IPS-18a (cell line): ENCODE measurements at regions not wholly inside any gene's neighbourhood (a gene's known extent, or its start where the extent isn't known, plus 50 kb on each side); places are given as distances from the start of the nearest gene placed in this dataset.

Experiments used
- H3K27ac ChIP-seq: one replicate; pipeline ENCODE4 v1.5.1; 2013; ENCODE audit warnings: low read length
- H3K27me3 ChIP-seq: one replicate; pipeline ENCODE4 v1.6.1; 2013; ENCODE audit warnings: mild to moderate bottlenecking, low read length; ENCODE audit not compliant: control insufficient read depth, insufficient read depth
- H3K36me3 ChIP-seq: one replicate; pipeline ENCODE4 v1.6.1; 2013; ENCODE audit warnings: low read depth, low read length; ENCODE audit not compliant: control insufficient read depth
- H3K4me1 ChIP-seq: one replicate; pipeline ENCODE4 v1.6.1; 2013; ENCODE audit warnings: low read depth, low read length; ENCODE audit not compliant: control insufficient read depth
- H3K4me3 ChIP-seq: one replicate; pipeline ENCODE4 v1.5.1; 2013; ENCODE audit warnings: low read length
- H3K9ac ChIP-seq: one replicate; pipeline ENCODE4 v1.6.1; 2013; ENCODE audit warnings: mild to moderate bottlenecking, low read length, moderate library complexity
- H3K9me3 ChIP-seq: one replicate; pipeline ENCODE4 v1.6.1; 2013; ENCODE audit warnings: low read depth, low read length; ENCODE audit not compliant: control insufficient read depth

DNA sequence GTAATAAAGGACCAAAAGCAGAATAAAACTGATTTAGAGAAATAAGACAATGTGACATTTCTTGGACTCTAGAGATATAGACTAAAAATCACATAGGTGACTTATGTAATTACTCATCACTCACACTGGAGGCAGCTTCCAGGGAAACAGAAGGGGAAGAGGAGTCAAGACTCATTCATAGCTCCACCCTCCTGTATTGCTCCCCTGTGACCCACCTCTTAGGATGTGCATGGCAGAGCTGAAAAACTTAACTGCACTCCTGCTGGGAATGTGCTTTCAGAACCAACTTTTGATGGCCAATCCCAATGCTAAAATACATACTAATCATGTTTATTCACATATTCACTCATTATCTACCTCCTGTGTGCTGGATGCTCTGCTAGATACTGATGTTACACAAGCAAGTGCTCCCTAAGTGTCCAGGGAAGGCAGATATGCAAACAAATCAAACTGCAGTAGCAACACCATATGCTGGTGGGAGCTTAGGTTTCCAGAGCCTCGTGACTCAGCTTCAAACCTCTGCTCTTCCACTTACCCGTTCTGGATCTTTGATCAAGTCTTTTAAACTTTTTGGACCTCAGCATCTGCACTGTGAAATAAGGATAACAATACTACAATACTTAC lies 316.1 kb downstream of the GALC start:
- H3K9me3 ChIP-seq = no peaks in the 10 kb centered on the region

DNA sequence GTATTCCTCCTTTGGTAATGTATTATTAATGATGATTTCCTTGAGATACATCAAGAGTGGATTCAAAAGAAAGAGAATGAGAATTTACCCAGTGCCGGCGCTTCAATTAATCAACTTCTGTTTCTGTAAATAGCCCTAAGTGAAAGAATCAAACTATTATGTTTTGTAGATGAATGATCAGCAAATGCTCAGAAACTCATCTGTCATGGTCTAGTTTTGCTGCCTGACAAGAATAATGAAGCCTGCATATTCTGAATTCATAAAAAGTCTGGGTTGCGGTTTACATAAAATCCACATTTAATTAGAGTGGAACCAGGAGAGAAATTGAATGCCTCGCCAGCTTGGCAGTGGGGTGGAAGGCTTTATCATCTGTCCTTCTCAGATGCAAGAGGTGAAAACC lies 325.3 kb downstream of the GALC start:
- Histone ChIP-seq H3K27me3 (no peaks in the 10 kb centered on the region), H3K9me3 (no peaks in the 10 kb centered on the region), H3K4me1 (no peaks in the 10 kb centered on the region), H3K4me3 (no peak overlapping the region), H3K27ac (no peak overlapping the region), H3K9ac (no peak overlapping the region), H3K36me3 (no peaks in the 10 kb centered on the region)

More for the DNA sequence above, 316.1 kb downstream of the GALC start:
- no peaks in the 10 kb centered on the region for H3K27me3 ChIP-seq
- no peak overlapping the region for H3K4me3 ChIP-seq
- H3K9ac ChIP-seq = no peak overlapping the region
- H3K4me1 ChIP-seq = no peaks in the 10 kb centered on the region
- H3K36me3 ChIP-seq = no peaks in the 10 kb centered on the region
- H3K27ac ChIP-seq = no peak overlapping the region

DNA sequence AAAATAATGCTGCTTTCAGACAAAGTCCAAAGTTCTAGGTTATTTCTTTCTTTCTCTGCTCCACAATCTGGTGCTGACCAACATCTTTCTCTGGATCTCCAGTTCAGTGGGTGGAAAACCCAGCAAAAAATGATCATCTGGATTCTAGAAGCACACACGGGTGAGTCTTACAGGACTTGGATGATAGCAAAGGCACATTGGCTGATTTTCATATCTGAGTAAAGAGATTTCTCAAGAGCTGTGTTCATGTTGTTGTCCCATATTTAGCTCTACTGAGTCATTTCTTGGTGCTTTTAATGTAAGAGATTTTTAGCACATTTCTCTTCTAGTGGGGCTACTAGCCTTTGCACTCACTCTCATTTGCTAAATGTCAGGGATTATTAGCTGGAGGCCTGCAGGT lies 336.7 kb downstream of the GALC start:
- no peaks in the 10 kb centered on the region for H3K9me3 ChIP-seq
- no peaks in the 10 kb centered on the region for H3K36me3 ChIP-seq
- no peak overlapping the region for H3K9ac ChIP-seq
- H3K27ac ChIP-seq = no peak overlapping the region
- no peaks in the 10 kb centered on the region for H3K4me1 ChIP-seq
- H3K27me3 ChIP-seq = no peaks in the 10 kb centered on the region
- no peak overlapping the region for H3K4me3 ChIP-seq

DNA sequence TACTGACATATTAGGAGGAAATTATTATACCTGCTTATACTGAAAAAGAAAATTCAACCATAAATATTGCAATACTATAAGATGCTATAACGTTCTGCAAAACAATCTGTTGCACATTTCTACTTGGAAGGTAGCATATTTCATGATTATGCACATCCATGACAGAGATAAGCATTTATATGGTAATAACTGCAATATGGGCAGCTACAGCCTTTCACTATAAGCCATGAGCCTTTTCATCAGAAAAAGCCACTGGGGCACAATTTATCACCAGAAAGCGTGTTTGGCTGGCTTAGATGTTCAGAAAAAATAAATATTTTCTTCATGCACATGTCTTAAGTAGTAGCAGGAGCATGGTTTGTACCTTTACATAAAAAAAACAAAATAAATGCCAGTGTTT lies 340.7 kb downstream of the GALC start:
- Histone ChIP-seq H3K36me3 (no peaks in the 10 kb centered on the region), H3K9ac (no peak overlapping the region), H3K9me3 (peaks cover 16% of the 10 kb centered on the region), H3K27ac (no peak overlapping the region), H3K4me3 (no peak overlapping the region), H3K27me3 (no peaks in the 10 kb centered on the region), H3K4me1 (no peaks in the 10 kb centered on the region)

DNA sequence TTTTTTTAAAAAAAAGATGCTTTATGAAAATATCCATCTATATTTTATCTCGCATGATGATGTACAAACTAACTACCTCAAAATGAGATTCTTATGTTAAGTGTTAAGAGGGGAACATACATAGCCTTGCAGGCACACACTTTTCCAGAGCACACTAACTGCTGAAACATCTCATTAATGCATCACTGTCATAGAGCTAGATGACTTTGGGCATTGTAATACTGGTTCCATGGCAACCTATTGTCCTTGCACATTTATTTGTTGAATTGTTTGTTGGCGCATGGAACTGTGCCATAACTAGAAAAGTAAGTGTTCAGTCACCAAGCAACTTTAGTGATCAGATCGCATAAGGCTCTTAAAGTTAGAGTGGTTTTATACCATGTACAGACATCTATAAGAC lies 348.3 kb downstream of the GALC start:
- no peak overlapping the region for H3K4me3 ChIP-seq
- H3K9me3 ChIP-seq = peaks cover 7% of the 10 kb centered on the region
- no peaks in the 10 kb centered on the region for H3K4me1 ChIP-seq
- no peak overlapping the region for H3K9ac ChIP-seq
- no peaks in the 10 kb centered on the region for H3K27me3 ChIP-seq
- H3K36me3 ChIP-seq = no peaks in the 10 kb centered on the region
- H3K27ac ChIP-seq = no peak overlapping the region

DNA sequence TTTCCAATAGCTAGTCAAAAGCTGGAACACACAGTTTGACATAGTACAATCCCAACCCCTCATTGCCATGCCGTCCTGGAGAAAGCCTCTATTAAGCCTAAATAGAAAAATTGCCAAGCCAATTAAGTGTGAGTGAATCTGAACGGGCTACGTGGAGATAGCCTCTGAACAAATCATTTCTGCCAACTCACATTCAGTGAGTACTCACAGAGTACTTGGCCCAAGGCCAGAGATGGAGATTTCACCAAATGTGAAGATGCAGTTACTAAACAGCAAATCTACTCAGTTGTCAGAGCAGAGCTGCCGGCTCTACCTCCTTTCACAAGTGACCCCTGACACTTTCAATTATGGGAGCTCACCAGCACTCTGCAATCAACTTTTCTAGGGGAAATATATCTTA lies 350.0 kb downstream of the GALC start:
- no peaks in the 10 kb centered on the region for H3K9me3 ChIP-seq
- H3K4me3 ChIP-seq = no peak overlapping the region
- H3K27me3 ChIP-seq = no peaks in the 10 kb centered on the region
- H3K36me3 ChIP-seq = no peaks in the 10 kb centered on the region
- no peaks in the 10 kb centered on the region for H3K4me1 ChIP-seq
- H3K9ac ChIP-seq = no peak overlapping the region
- H3K27ac ChIP-seq = no peak overlapping the region

DNA sequence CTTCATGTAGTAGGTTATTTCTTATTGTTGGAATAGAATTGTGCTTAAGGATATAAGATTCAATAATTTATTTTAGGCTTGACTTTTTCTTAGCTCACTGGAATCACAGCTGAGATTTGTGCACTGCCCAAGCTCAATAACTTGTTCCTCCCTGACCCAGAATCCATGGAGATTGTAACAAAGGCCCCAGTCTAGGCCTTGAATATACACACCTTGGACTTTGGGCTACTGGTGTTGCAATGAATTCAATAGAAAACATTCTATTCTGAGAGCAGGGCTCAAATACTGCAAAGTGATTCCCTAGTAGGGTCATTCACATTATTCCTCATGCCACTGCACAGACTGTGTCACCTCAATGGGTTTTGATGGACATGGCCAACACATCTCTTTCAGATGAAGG lies 352.4 kb downstream of the GALC start:
- H3K36me3 ChIP-seq = no peaks in the 10 kb centered on the region
- H3K4me3 ChIP-seq = no peak overlapping the region
- H3K9me3 ChIP-seq = no peaks in the 10 kb centered on the region
- H3K9ac ChIP-seq = no peak overlapping the region
- H3K27ac ChIP-seq = no peak overlapping the region
- H3K4me1 ChIP-seq = no peaks in the 10 kb centered on the region
- no peaks in the 10 kb centered on the region for H3K27me3 ChIP-seq

DNA sequence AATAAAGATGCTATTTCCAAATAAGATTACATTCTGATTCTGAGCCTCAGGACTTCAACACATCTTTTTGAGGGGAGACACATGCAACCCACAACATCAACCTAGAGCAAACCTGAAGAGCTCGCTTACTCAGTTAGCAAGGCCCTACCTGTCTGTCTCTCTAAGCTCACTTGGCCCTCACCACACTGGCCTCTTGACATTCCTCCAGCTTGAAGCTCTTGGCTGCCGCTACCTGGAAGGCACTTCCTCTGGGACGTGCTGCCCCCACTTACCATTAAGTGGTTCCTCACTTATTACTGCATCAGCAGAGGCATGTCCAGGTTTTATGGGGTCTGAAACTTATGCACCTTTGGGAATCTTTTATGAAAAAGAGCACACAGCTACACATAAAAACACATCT lies 354.8 kb downstream of the GALC start:
- no peaks in the 10 kb centered on the region for H3K36me3 ChIP-seq
- H3K4me1 ChIP-seq = no peaks in the 10 kb centered on the region
- no peaks in the 10 kb centered on the region for H3K27me3 ChIP-seq
- H3K4me3 ChIP-seq = no peak overlapping the region
- no peaks in the 10 kb centered on the region for H3K9me3 ChIP-seq
- H3K9ac ChIP-seq = no peak overlapping the region
- H3K27ac ChIP-seq = no peak overlapping the region

DNA sequence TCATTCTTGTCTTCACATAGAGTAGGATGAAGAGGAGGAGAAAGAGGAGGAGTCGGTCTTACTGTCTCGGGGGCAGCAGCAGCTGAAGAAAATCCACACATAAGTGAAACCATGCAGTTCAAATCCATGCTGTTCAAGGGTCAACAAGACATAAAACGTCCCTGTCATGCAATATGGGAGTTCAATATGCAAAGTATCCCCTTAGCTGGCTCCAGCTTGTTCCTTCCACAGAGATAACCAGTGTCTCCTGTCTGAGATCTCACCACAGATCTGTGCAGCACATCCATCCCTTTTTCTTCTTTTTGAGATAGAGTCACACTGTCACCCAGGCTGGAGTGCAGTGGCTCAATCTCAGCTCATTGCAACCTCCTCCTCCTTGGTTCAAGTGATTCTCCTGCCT lies 357.5 kb downstream of the GALC start:
- no peak overlapping the region for H3K4me3 ChIP-seq
- no peaks in the 10 kb centered on the region for H3K36me3 ChIP-seq
- no peaks in the 10 kb centered on the region for H3K9me3 ChIP-seq
- H3K9ac ChIP-seq = no peak overlapping the region
- no peaks in the 10 kb centered on the region for H3K27me3 ChIP-seq
- H3K4me1 ChIP-seq = no peaks in the 10 kb centered on the region
- no peak overlapping the region for H3K27ac ChIP-seq

DNA sequence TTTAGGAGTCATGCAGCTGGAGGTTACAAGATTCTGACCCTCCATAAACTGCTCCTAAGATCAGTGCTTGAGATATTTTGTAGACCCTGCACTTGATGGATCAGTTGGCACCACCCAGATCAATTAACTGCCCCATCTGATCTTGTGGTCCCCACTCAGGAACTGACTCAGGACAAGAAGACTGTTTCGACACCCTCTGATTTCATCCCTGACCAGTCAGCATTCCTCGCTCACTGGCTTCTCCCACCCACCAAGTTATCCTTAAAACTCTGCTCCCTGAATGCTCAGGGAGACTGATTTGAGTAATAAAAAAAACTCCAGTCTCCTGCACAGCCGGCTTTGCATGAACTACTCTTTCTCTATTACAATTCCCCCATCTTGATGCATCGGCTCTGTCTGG lies 360.2 kb downstream of the GALC start:
- Histone ChIP-seq H3K27me3 (no peaks in the 10 kb centered on the region), H3K4me1 (no peaks in the 10 kb centered on the region), H3K36me3 (no peaks in the 10 kb centered on the region), H3K27ac (no peak overlapping the region), H3K9ac (no peak overlapping the region), H3K9me3 (no peaks in the 10 kb centered on the region), H3K4me3 (no peak overlapping the region)

DNA sequence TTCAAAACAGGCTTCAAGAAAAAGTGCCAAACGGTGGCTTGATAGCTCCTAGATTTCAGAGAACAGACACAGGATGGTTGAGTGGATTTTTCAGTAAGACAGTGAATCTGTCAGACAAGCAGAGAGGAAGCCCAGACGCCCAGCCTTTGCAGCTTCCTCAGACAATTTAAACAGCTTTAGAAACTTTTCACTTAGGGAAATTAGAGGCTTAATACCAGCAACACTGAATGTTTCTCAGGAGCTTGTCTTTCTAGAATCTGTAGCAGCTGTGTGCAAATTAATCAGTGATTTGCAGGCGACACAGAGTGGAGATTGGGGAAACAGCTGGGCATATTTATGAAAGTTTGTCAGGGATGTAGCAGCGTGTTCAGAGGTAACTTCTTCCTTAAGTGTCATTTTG lies 362.1 kb downstream of the GALC start:
- Histone ChIP-seq H3K4me1 (no peaks in the 10 kb centered on the region), H3K4me3 (no peak overlapping the region), H3K36me3 (no peaks in the 10 kb centered on the region), H3K9ac (no peak overlapping the region), H3K9me3 (no peaks in the 10 kb centered on the region), H3K27me3 (no peaks in the 10 kb centered on the region), H3K27ac (no peak overlapping the region)

DNA sequence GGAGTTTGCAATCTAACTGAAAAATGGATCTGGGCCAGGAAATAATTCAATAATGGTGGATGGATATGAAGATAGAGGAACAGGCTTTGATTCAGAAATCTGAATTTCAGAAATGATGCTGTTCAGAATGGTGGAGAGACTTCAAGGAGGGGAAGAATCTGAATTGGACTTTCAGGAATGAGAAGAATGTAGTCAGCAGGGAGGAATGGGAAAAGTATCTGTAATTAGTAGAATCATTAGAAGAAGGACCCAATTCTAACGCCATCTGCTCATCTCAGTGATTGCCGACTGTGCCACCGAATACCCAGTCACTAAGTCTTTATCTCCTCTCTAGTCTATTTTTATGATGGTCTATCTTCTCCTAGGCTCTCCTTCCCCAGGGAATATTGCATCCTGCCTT lies 363.2 kb downstream of the GALC start:
- H3K9me3 ChIP-seq = no peaks in the 10 kb centered on the region
- H3K27me3 ChIP-seq = no peaks in the 10 kb centered on the region
- H3K27ac ChIP-seq = no peak overlapping the region
- H3K4me3 ChIP-seq = no peak overlapping the region
- no peaks in the 10 kb centered on the region for H3K4me1 ChIP-seq
- H3K9ac ChIP-seq = no peak overlapping the region
- no peaks in the 10 kb centered on the region for H3K36me3 ChIP-seq
